HG02798 (cell line): ENCODE measurements at regions not wholly inside any gene's neighbourhood (a gene's known extent, or its start where the extent isn't known, plus 50 kb on each side); places are given as distances from the start of the nearest gene placed in this dataset.
A peak's percentile ranks its signal among the peaks of the same experiment; 100 is the strongest.

Experiments used
- ATAC-seq: cut with Tn5 transposase; IDR thresholded peaks from one replicate; pipeline ENCODE4 v1.9.1; 2021; ENCODE audit warnings: mild to moderate bottlenecking; ENCODE audit not compliant: unreplicated experiment, poor library complexity

DNA sequence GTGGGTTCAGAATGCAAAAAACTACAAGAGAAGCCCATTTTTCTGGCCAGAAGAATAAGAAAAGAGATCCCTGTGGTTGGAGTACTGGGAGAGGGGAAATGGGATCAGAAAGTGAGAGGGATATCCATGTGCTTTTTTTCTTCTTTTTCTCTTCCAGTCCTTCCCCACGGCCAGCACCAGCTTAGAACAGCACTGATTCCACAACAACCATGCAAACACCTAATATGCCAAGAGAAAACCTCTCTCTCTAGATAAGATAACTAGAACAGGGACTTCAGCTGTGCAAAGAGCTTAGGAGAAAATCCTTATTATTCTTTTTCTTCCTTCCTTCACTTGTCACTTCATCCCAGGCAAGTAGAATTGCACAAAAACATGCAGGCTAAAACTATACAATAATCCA lies 83.5 kb downstream of the ELAPOR2 start:
- no peak for ATAC-seq

DNA sequence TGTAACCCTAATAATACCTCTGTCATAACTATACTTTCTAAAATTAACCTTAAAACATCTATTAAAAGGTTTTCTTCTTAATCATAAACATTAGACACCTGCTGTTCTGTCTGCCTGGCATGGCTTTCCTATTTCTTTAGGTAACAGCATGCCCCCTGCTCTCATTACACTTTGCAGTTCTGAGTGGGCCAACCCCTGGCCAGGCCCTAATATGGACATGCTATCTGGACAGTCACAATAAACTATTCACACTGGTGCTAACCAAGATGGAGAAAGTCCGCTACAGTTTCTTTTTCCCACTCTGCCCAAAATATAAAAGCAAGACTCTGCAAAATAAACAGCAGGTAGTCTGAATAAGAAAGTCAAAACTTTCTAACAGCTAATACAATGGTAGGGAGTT lies 84.0 kb downstream of the ELAPOR2 start:
- no peak for ATAC-seq

DNA sequence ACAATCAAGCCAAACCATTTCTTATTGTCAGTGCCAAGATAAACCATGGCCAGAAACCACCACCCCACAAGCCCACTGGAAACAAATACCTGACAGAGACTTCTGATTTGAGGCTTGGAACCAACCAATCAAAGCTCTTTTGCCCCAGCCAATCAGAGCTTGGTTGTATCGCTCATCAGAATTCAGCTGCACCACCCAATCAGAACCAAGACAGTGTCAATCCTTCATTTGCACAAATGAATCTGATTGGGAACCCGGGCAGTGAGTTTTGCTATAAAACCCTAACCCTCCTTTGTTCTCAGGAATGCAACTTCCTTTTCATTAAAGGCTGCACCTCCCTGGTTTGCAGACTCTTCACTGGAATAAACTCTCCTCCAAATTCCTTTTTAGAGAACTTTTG lies 87.4 kb downstream of the ELAPOR2 start:
- ATAC-seq, result no peak

DNA sequence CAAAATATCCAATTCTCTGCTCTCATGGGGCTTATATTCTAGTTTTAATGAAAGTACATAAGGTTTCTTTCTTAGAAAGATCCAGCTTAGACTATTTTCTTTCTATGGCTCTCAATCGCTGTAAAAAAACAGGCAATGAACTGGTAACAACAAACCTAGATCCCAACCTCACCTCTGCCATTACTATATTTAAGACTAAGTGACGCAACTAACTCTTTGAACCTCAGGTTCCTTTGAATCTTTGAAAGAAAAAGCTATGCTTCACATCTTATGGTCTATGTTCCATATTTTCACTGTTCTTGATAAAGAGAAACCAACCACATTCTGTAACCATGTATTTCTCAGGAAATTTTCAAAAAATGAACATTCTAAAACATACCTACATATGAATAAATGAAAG lies 88.5 kb downstream of the ELAPOR2 start:
- no peak for ATAC-seq

DNA sequence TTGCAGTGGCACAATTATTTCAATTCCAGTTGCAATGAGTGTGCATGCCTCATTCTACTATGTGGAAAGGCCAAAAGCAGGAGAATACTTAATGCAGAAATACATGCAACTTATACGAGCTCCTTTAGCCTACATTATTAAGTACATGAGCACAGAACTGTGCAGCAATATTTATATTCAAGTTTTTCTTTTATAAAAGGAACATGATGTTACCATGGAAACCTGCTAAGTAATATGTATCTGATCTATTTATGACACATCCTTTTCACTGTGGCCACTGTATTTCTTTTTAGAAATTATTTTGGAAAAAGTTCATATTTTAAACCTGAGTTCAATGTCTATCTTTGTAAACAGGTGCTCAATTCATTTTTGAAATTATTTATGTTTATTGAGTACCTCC lies 88.9 kb downstream of the ELAPOR2 start:
- no peak for ATAC-seq

DNA sequence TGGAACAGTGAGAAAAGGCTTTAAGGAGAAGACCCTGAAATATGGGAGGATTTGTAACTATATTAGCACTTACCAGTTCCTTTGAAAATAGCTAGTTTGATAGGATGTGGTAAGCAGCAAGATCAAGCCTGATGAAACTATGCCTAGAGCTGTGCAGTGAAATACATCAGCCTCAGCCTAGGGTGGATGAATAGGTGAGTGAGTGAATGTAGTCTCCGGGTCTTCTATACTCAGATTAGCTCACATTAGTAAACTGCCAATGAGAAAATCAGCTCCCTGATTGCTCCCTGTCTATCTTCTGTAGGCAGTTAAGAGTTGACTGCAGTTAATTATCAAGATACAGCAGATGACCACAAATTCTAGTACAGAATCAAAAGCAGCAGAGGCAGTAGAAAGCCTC lies 89.6 kb downstream of the ELAPOR2 start:
- ATAC-seq, result no peak

DNA sequence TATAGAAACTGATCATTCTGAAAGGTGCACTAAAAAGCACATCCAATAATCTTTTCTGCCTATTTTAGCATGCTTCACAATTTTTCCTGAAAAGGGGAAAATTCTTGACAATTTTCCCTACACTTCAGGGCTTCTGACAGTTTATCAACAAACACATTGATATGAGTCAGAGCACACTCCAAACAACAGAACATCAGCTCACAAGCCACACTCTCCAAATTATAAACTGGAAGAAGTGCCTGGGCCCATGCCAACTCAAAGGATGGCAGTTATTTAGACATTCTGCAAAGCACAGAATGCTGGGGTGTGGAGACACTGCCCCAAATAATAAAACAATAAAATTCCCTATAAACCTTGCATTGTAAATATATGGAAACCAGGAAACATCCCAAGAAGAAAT lies 90.8 kb downstream of the ELAPOR2 start:
- ATAC-seq, result no peak

DNA sequence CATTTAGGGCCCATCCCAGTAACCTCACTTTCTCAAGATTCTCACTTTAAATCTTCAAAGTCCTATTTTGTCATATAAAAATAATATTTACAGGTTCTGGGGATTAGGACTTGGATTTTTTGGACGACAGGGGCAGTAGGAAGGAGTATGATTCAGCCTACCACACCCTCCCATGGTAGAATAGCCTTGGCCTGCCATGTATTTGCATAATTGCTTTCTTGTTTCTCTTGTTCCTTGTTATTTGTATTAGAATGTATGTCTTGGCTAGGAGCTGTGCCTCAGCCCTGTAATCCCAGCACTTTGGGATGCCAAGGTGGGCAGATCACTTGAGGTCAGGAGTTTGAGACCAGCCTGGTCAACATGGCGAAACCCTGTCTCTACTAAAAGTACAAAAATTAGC lies 92.5 kb downstream of the ELAPOR2 start:
- peak; percentile 41 for ATAC-seq

DNA sequence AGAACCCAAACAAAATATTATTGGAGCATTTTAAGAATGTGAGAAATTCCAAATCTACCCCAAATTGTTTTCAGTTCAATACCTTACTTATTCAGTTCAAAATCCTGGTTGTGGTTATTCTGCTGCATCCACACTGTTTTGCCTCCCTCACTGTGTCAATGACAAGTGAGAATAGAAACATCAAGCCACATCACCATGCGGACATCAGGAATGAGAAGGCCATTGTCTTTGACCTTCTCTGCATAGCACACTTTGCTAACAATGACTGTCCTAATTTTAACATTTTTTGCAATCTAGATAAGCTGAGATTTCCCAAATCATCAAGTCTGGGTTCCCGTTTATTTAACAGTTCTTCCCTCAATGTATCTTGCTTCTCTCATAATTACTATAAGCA lies 93.7 kb downstream of the ELAPOR2 start:
- ATAC-seq, result no peak

DNA sequence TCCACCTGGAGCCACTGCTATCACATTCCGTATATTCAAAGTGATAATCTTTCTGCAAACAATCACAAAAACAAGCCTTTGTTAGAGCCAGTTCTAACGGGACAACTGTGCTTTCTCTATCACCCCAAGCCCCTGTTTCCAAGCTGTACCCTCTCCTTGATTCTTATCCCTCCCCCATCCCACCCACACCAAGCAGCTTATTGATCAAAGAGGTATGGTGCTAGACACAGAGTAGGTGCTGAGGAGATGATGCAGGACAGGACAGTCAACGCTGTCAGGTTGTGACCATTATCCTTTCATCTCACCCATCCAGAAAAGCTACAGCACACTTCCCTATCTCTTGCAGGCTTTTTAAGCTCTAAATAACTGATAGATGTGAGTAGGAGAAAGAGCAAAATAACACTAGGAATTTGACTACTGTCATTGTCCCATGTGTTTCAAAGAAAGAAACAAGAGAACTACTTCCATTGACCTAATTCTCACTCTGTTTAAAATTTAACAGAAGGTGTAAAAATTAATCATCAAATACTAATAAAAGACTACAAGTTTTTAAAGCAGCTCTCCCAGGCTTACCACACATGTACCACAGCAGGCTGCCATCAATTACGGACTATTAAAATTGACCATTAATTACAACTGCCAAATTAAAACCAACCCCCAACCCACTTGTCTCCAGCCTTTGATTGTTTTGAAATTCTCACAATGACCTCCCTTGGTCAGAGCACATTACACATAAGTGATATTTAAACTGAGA lies 94.3 kb downstream of the ELAPOR2 start:
- no peak for ATAC-seq

DNA sequence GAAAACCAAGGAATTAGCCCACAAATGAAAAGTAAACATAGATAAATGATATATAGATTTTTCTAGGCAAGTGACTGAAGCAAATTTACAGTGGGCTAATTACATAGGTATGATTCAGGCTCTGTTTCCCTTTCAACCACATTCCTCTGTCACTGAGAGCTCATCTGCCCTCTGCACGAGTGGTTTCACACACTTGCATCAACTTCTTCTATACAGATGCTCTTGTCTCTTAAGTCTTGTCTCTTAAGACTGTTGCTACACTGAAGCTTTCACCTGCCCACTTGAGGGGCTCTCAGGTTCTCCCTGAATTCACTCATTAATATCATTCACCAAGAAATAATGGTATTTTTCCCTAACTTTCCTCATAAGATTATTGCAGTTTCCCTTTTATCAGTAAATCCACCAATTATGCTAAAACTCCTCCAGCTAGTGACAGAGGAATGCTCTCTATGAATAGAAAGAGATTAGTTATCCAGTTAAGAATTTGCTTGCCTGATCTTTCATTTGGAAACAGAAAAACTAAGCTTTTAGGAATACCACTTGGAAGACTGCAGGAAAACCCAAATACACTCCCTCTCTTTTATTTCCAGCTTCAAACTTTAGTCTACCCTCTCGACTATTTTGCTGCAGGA lies 95.7 kb downstream of the ELAPOR2 start:
- ATAC-seq, result peak; percentile 94

DNA sequence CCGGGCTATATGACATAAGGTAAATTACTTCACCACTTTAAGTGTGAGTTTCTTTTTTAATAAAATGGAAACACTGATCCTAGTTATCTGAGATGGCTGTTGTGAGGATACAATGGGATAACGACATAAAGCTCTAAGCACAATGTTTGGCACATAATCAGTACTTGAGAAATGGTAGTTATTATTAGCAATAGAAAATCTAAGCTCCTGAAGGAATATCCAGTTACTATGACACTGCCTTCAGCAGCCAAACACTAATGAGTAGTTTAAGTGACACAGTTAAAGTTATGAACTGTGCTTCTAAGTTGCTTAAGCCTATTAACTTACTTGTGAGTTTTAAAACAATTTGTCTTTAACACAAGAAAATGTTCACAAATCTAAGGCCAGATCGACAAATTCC lies 96.8 kb downstream of the ELAPOR2 start:
- no peak for ATAC-seq

DNA sequence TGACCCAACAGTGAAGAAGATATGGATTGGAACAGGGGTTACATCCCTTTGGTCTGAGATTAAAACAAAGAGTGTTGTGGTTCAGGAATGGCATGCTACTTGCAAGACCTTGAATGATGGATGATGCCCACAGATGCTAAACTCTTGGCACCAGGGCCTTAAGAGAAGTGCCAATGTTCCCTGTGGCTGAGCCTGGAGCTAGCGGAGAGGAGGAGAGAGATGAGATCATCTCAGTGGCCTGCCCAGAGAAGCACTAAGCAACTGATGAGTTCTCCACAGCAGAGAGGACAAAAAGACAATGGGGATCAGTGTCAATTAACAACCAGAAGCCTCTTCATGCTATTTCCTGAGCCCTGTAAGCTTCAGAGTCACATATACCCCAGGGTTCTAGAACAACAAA lies 97.8 kb downstream of the ELAPOR2 start:
- no peak for ATAC-seq

DNA sequence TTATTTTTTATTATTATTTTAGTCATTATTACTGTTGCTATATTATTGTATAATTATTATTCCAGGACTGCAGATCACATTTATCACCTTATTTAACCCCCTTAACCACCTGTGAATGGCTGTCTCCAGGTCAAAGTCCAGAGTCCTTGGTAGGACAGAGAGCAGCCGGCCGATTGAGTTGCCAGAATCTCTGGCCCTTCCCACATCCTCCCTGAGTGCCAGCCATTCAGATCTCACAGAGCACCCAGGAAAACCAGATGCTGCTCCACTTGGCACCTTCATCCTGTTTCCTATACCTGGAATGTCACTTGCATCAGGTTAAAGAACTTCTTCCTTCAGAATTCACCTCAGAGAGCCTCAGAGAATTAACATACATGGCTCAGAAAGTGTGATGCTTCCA lies 101.1 kb downstream of the ELAPOR2 start:
- ATAC-seq, result no peak

DNA sequence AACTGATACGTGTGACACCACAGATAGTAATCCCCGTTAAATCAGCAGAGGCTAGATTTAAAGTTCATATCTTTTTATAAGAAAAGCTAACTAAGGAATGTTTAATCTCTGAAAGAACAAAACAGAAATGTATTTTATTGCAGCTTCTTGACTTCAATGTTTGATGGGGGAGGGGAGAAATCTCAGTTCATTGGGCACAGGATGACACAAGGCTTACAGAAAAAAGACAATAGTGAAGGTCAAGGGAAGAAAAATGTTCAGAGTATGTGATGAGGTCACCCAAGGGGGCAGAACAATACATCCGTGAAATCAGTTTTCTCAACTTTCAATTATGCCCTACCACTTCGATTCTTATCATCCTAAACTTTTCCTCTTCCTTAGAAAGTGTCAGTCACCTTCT lies 102.9 kb downstream of the ELAPOR2 start:
- ATAC-seq, result no peak

DNA sequence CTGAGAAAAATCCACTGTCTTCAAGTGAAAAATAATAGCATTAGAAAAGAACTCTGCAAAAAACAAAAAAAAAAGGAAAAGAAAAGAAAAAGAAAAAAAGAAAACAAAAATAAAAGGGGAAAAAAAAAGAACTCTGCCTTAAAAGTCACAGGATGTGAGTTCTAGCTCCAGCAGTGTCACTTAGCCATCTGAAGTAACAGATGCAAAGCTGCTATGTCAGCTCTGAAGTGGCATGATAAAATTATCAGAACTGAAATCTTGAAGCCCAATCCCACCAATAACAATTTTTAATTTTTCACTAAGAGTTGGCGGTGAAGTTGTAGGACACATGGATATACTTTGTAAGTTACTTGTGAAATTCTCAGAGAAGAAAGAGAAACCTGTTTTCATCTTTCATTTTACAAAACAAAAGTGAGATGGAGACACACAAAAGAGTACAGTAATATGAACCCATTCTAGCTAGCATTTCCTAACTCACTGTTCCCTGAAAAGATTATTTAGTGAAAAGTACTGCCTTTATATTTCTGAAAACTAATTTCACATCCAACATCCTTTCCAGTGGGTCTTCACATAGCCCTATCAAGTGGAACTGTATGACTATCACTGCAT lies 103.5 kb downstream of the ELAPOR2 start:
- no peak for ATAC-seq

DNA sequence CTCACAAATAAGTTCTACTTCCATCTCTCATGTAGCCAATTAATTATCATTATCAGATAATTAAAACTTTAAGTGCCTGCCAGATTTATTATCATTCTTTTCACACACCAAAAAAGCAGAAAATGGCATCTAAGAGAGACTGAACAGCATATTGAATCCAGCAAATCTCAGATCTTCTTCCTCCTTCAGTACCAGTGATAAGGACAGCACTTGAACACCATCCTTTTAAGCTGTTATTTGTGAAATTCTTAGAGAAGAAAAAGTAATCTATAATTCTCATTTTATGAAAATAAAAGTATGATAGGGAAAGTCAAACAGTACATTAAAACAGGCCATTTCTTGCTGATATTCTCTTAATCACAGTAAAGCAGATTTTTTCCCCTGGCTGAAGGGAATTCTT lies 104.5 kb downstream of the ELAPOR2 start:
- no peak for ATAC-seq

DNA sequence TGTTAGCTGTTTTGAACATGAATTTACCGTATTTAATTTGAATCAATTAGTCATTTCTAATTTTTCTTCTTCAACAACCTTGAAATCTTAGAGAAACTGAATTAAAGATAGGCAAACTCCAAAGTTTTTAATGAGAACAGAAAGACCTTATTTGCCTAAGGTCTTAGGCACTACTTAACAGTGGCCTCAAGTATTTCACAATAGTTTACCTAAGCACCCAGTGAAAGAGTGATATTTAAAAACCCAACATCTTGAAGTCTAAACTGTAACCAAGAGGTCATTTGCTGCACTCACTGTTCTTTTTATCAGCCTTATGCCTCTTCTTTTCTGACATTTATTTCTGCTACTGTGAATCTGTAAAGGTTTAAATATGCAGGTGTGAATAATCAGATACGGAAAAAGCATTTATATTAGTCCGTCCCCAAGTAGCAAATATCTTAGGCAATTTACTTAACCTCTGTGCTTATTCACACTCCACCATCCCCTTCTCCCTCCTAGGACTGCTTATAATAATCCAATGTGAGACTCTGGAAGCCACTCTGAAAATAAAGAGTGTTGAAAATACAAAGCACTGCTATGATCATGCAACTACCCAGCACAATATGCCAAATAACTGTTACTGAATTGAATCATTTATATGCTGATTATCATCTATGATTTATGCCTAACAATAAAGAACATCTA lies 105.7 kb downstream of the ELAPOR2 start:
- ATAC-seq, result no peak

DNA sequence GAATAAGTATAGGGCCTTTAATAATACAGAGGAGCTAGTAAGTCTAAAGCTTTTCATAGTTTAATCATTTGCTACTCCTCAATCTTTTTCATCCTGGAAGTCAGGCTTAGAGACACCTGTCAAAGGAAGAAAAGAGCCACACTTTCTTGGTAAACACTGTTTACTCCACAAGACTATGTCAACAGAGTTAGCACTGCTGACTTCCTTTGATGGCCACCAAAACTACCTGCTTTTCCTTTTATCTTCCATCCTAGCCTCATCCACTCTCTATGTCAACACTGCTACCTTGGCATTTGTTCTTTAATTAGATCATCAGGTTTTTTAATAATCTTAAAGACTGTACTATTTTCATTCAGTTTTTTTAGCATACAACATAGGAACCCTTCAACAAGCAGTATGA lies 106.2 kb downstream of the ELAPOR2 start:
- no peak for ATAC-seq

DNA sequence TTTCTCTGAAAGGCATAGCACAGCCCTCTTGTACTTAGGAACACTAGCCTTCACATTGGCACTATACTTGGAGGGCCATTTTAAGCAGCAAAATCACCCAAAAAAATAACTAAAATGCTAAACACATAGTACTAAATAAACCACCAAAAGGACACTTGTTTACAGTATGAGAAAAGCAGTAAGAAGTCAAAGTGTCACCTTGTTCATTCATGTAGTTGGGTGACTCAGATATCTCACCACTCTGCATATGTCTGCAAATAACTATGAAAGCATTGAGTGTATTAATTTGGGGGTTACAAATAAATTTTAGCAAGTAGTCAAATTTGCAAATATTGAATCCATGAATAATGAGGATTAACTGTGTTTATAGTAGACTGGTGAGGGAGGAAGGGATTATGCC lies 107.6 kb downstream of the ELAPOR2 start:
- ATAC-seq, result no peak

DNA sequence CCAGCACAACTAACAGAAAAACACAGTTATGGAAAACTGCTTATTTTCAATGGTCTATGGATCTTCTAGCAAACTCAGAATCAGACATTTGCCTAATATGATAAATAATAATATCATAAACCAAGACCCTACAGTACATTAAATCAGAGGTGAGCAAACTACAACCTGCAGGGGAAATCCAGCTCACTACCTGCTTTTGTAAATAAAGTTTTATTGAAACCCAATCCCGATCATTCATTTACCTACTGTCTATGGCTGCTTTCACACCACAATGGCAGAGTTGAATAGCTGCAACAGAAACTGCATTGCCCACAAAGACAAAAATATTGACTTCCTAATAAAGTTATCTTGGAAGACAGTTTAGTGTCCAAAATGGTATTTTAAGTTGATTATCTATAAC lies 108.5 kb downstream of the ELAPOR2 start:
- no peak for ATAC-seq
